ENCODE measurements at regions not wholly inside any gene's neighbourhood (a gene's known extent, or its start where the extent isn't known, plus 50 kb on each side); places are given as distances from the start of the nearest gene placed in this dataset.
"Not testable (repeated sequence)": the region's sequence is repeated elsewhere in the genome, so short reads cannot be mapped to it uniquely, and the experiment has no call there.

- no peak for DNase-seq (ENCODE audit: low read depth in 2 of 2)
Observed at GRCh38 chr2:200172944-200173581, 133.4 kb upstream of the SPATS2L start.

DNA sequence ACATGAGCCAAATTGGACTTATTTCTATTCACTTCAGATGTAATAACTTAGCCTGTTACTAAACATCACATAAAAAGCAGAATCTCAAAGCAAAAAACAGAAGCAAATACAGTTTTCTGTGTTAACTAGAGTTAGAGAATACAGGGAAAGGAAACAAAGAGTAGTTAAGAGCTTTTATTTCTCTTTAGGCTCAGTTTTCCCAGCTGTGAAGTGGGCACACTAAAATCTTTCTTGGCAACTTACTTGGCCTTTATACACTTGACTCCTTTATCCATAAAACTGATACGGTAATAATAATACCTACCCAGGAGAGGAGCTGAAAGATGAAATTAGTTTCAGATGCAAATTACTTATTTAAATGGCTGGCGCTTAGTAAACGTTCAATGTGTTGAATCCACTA lies 132.8 kb upstream of the SPATS2L start:
- no peak for DNase-seq (ENCODE audit: low read depth in 2 of 2)

DNA sequence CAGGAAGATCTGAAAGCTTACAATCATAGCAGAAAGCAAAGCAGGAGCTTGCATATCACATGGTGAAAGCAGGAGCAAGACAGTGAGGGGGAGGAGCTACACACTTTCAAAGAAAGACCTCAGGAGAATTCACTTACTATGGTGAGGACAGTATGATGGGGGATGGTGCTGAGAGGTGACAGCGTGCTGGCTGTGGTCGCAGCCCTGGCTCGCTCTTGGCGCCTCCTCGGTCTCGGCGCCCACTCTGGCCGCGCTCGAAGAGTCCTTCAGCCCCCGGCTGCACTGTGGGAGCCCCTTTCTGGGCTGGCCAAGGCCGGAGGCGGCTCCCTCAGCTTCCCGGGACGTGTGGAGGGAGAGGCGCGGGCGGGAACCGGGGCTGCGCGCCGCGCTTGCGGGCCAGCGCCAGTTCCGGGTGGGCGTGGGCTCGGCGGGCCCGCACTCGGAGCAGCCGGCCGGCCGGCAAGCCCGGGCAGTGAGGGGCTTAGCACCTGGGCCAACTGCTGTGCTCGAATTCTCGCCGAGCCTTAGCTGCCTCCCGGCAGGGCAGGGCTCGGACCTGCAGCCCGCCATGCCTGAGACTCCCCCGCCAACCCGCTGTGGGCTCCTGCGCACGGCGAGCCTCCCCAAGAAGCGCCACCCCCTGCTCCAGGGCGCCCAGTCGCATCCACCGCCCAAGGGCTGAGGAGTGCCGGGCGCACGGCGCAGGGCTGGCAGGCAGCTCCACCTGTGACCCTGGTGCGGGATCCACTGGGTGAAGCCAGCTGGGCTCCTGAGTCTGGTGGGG lies 131.9 kb upstream of the SPATS2L start:
- DNase-seq (ENCODE audit: low read depth in 2 of 2): no peak

GRCh38 chr2:200177971-200178911 lies 128.3 kb upstream of the SPATS2L start:
- no peak for DNase-seq (ENCODE audit: low read depth in 2 of 2)

DNA sequence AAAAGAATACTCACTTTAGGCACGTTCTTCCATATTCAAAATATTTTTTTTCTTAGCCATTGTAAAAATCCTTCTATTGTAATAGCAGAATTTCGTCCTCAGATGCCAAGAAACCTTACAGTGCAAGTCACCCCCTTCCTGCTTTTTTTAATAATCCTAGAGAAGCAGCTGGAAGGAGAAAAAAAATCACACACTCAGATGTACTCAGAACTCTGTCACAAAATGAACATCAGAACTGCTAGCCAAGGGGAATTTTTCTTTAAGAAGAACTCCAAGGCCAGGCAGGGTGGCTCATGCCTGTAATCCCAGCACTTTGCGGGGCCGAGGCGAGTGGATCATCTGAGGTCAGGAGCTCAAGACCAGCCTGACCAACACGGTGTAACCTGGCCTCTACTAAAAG lies 127.3 kb upstream of the SPATS2L start:
- no peak for DNase-seq (ENCODE audit: low read depth in 2 of 2)

GRCh38 chr2:200180943-200181342 lies 125.5 kb upstream of the SPATS2L start:
- no peak for DNase-seq (ENCODE audit: low read depth in 2 of 2)

DNA sequence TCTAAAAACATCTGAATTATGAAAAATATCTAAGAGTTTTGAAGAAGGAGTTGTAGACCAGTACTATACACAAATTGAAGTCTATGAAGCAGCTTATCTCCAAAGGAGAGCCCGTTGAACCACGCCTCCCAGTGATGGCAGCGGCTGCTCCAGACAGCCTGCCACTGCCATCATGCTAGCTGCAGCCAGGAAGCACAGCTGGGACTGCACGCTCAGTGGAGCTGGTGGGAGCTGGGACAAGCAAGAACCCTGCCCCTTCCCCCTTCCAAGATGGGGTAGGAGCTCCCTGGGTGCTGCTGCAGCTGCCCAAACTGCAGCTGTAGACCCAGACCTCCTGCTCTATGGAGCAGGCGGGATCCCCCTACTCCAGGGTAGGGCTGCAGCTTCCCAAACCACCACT lies 124.7 kb upstream of the SPATS2L start:
- DNase-seq (ENCODE audit: low read depth in 2 of 2): no peak

- DNase-seq (ENCODE audit: low read depth in 2 of 2): no peak
Observed at GRCh38 chr2:200184748-200185627, 121.5 kb upstream of the SPATS2L start.

- DNase-seq (ENCODE audit: low read depth in 2 of 2): no peak
Observed at GRCh38 chr2:200185628-200186000, 120.9 kb upstream of the SPATS2L start.

- no peak for DNase-seq (ENCODE audit: low read depth in 2 of 2)
Observed at GRCh38 chr2:200186002-200186401, 120.5 kb upstream of the SPATS2L start.

GRCh38 chr2:200188876-200189275 lies 117.6 kb upstream of the SPATS2L start:
- no peak for DNase-seq (ENCODE audit: low read depth in 2 of 2)

DNA sequence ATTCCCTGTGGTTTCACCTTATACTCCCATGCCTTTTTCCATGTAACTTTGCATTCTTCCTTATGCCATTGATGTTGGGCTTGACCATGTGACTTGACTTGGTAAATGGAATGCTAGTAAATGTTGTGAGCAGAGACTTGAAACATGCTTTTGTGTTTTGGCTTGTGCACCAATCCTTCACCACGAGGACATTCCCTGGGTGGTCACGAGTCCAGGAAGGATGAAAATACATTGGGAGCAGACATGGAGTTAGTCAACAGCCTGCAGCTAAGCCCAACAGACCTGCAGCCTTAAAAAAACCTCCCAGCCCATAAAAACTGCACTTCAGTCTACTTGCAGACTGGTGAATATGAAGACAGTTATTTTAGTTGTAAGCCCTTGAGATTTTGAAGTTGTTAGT lies 116.5 kb upstream of the SPATS2L start:
- no peak for DNase-seq (ENCODE audit: low read depth in 2 of 2)

- no peak for DNase-seq (ENCODE audit: low read depth in 2 of 2)
Observed at GRCh38 chr2:200193331-200193730, 113.2 kb upstream of the SPATS2L start.

DNA sequence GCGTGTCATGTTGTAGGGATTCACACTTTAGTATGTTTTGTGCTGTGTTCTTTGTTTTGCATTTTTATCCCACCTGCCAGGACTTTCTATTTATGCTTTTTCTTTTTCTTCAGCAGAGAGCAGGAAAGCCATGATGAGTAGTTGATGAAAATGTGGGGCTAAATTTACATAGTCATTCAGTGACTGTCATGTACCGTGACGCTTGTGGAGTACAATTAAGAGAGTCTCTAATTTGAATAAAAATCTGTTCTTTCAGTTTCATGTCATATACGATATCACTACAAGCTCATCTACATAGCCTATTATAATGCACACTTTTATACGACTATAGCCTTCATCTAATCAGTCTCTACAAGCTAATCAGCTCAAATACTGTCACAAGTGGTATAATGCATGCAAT lies 112.7 kb upstream of the SPATS2L start:
- no peak for DNase-seq (ENCODE audit: low read depth in 2 of 2)

- no peak for DNase-seq (ENCODE audit: low read depth in 2 of 2)
Observed at GRCh38 chr2:200194746-200195145, 111.7 kb upstream of the SPATS2L start.

DNA sequence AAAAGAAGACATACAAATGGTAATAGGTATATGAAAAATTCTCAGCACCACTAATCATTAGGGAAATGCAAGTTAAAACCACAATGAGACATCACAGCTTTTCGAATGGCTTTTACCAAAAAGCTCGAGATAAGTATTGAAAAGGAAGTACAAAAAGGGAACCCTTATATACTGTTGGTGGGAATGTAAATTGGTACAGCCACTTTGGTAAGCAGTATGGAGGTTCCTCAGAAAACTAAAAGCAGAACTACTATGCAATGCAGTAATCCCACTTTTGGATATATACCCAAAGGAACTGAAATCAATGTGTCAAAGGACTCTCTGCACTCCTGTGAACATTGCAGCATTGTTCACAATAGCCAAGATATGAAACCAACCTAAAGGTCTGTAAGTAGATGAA lies 107.5 kb upstream of the SPATS2L start:
- no peak for DNase-seq (ENCODE audit: low read depth in 2 of 2)

- DNase-seq (ENCODE audit: low read depth in 2 of 2): no peak
Observed at GRCh38 chr2:200199576-200200263, 106.8 kb upstream of the SPATS2L start.

- not testable (repeated sequence) for DNase-seq (ENCODE audit: low read depth in 2 of 2)
Observed at GRCh38 chr2:200201839-200202238, 104.7 kb upstream of the SPATS2L start.

GRCh38 chr2:200203381-200203827 lies 103.1 kb upstream of the SPATS2L start:
- DNase-seq (ENCODE audit: low read depth in 2 of 2): no peak

DNA sequence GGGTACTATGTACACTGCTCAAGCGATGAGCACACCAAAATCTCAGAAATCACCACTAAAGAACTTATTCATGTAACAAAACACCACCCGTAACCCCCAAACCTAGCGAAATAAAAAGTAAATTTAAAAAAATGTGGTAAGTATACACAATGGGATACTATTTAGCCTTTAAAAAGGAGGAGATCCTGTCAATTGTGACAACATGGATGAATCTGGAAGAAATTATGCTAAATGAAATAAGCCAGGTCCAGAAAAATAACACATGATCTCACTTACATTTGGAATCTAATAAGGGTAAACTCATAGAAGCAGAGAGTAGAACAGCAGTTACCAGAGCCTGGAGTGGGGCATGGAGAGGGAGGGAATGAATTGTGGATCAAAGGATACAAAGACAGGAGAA lies 98.5 kb upstream of the SPATS2L start:
- no peak for DNase-seq (ENCODE audit: low read depth in 2 of 2)

- no peak for DNase-seq (ENCODE audit: low read depth in 2 of 2)
Observed at GRCh38 chr2:200209030-200209429, 97.5 kb upstream of the SPATS2L start.
